HG02885 (cell line): ENCODE measurements at regions not wholly inside any gene's neighbourhood (a gene's known extent, or its start where the extent isn't known, plus 50 kb on each side); places are given as distances from the start of the nearest gene placed in this dataset.

Experiments
- ATAC-seq: cut with Tn5 transposase; IDR thresholded peaks from one replicate; pipeline ENCODE4 v1.9.1; 2021; ENCODE audit warnings: mild to moderate bottlenecking; ENCODE audit not compliant: unreplicated experiment, poor library complexity

DNA sequence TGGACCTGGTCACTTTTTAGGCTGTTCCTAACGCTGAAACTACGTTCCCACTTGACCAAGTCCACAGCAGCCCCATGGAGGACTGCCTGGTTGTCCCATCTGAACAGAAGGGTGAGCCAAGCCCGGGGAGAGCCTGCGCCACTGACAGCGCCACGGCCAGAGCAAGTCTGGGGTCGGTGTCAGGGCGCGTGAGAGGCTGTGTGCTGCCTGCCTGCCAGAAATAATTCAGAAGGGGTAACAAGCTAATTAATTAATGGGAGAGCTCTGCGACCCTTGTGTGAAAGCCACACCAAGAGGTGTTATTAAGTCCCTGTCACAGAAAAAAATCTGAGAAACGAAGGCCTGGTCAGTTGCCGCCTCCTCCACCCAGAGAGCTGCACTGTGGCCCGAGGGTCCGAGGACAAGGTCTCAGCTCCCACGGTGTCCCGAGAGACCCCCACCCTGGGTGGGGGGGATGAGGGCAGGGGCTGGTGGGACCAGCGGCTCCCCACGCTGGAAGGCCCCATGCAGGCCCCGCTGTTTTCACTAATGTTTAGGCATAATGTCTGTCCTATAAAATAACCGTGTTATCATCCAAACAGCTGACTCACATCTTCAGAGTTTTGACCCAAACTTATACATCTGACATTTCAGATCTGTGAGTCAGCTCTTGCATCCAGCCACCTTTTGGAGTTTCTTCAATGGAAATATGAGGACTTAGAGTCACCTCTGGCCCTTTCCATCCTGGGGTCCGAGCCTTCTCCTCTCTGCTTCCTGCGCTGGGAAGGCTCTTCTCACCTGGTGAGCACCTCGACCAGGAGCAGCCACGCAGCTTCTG, 58.5 kb downstream of the DLL1 start:
- ATAC-seq, result no peak

DNA sequence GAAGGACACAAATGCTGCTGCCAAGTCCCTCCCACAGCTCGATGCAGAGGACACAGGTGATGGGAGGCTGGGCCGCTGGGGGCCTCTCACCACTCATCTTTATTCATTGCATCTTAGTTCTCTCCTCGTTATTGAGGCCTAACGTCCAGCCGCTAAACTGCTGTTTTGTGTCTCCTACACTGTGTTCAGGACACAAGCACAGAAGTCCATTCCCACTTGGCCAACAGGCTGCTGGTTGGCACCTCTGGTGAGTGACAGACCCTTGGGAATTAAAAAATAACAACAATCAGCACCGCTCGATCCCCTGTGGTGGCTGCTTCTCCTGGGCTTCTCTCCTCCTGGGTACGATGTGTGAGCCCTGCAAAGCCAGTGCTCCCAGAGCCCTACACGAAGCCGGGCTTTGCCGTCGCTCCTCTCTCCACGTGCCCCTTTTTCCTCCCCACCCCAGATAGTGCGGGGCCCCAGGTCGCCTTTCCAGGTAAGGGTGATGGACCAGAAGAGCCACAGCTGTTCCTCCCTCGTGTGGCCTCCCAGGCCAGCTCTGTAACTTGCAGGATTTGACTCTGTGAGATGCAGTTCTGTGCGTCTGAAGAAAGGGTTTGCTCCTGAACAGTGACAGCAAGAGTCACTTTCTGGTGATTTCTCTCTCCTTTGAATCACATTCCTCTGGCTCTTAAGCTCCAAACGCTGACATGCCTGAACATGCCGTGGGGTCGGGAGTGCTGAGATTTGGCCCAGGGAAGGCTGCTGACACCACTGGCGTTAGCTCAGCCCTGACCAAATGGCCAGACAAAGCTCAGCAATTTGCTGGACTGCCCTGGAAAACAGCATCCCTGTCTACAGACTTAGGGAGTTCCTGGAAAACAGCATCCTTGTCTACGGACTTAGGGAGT, 59.3 kb downstream of the DLL1 start:
- no peak for ATAC-seq

DNA sequence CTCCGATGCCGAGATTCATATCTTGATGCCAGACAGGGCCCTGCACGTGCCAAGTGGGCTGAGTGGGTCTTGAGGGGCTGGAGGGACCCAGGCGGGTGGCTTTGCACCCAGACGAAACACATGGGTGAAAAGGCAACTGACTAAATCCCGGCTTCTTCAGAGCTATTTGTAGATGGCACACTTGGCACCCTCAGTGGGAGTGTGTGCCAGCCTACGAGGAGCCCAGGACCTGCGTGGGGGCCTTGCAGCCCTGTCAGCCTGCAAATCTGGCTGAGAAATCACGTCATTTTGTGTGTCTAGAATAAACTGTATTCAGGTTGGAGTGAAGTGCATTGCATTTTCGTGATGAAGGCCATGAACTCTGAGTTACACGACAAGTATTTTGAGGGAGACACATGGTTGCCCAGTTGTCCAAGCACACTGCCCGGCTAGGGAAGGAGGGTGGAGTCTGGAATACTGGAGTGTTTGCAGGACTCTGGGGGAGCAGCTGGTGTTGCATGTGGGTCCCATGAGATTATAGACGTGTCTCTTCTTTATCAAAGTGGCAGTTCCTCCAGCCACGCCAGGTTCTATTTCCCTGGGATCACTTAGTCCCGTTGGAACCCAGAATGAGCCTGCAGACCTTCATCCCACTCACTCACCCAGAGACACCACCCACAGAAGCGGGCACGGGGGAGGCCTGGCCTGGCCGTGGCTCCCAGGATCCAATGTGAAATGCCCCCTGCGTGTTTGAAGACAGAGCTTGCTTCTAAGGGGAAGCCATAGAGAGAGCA, 60.2 kb downstream of the DLL1 start:
- ATAC-seq, result no peak

DNA sequence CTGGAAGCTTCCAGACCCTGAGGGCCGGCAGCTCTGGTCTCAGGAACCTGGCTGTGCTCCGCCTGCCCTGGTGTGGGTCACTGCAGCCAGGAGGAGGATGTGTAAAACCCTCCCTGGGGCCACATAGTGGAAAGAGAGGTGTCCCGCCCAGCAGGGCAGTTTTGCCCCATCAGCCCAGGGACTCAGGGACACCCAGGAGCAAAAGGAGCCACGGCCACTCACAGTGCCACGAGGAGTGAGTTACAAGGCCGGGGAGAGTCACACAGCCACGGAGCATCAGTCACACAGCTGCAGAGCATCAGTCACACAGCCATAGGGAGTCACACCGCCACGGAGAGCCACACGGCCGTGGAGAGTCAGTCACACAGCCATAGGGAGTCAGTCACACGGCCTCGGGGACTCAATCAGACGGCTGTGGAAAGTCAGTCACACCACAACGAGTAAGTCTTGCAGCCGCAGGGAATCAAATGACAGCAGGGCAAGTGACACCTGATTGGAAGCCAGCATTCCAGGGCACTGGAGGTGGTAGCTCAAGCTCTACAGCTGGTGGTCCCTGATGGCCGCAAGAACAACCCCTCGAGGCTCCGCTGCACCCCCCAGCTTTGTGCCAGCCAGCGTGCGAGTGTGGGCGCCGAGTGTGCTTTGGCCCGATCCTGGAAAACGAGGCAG, 60.9 kb downstream of the DLL1 start:
- ATAC-seq, result no peak

DNA sequence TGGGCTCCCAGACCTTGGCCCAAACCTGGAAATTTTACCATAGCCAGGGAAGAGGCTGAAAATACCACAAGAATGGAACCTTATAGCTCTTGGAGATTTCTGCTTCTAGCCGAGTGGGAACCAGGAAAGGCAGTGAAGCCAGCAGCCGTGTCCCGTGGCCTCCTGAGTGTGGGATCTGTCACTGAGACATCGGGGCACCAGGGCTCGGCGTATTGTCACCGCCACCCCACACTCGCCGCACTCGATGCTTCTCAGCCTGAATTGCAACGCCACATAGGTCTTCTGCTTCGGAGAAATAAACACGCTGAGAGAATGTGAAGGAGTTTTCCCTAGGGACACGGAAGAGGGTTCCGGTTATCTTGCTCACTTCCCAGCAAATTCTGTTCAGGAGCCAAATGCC, 61.5 kb downstream of the DLL1 start:
- no peak for ATAC-seq

DNA sequence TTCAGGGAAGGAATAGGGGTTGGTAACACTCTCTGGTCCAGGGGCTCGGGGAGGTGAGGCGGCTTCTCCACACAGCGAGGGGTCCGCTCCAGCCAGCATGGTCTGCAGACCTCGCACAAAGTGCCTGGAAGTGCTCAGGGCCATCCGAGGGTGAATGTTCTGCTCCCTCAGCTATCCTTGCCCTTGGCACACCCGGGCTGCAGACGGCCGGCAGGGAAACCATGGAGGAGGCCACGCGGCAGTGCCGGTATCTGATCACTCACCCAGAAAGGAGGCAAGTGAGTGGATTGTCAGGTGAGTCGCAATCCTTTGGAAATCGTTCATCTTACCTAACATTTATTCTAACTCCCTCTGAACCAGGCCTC, 62.0 kb downstream of the DLL1 start:
- no peak for ATAC-seq

DNA sequence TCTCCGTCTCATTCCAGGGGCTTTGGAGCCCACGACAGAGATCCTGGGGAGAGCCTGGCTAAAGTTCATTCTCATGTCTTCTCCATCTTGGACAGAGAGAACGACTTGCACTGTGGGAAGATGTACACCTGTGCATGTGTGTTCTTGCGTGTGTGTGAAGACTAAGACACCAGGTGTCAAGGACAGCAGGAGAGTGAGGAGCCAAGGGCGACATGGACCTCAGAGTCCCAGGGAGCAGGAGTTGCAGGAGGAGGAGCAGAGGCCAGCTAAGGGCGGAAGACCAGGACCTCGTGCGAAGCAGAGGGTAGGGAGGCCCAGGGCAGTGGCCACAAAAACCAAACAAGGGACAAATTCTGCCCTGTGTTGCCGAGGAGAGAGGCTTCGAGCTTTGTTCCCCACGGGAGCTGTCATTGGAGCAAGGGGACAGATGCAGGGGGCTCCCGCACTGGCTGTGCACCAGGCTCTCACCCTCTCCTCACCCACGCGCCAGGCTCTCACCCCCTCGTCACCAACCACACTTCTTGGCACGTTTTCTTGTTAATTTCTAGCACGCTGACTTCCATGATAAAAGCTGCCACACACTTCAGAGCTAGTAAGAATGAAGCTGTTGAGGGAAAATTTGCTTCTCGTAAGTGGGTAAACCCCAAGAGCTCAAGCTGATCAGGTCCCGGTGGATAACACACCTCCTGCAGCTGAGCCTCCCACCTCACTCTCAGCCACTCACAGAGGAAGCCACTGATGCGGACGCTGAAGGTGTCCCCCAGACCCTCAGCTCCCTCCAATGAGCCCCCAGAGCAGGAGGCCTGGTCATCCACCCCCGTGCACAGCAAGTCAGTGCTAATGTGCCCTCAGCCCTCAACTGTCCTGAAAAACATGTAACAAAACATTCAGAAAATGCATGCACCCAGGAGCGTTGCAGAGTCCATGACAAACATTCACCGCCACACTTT, 62.6 kb downstream of the DLL1 start:
- ATAC-seq, result no peak

DNA sequence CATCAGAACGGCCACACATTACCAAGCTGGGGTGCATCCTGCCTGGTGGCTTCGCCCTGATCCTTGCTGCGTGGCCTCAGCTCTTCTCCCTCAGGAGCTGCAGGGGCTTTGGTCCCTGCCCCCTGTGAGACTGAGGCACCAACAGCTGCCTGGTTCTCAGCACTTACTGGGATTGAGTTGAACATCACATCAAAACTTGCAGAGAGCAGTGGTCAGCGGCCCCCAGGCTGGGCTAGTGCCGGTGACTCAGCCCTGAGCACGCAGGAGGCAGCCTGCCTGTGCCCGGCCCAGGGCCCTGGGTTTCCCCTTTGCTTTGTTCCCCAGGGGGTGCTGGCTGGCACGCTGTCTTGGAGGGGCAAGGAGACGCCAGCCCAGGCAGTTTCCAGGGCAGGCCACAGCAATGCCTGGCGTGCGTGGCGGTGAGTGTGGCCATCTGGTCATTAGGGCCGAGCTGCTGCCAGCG, 63.3 kb downstream of the DLL1 start:
- no peak for ATAC-seq

DNA sequence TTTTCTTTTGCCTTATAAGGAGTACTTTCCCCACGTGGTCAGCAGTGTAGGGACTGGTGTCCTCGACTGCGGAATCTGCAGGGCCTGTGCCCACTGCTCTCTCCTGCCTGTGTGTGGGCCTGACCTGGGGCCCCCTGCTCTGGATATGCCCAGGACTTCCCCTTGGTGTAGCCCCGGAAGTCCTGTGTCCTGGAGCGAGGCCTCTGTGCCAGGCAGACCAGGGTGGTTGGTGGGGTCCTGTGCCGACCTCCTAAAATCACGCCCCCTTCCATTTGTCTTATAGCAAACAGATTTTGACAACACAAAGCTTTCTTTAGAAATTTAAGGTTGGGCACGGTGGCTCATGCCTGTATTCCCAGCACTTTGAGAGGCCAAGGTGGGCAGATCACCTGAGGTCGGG, 64.2 kb downstream of the DLL1 start:
- no peak for ATAC-seq

DNA sequence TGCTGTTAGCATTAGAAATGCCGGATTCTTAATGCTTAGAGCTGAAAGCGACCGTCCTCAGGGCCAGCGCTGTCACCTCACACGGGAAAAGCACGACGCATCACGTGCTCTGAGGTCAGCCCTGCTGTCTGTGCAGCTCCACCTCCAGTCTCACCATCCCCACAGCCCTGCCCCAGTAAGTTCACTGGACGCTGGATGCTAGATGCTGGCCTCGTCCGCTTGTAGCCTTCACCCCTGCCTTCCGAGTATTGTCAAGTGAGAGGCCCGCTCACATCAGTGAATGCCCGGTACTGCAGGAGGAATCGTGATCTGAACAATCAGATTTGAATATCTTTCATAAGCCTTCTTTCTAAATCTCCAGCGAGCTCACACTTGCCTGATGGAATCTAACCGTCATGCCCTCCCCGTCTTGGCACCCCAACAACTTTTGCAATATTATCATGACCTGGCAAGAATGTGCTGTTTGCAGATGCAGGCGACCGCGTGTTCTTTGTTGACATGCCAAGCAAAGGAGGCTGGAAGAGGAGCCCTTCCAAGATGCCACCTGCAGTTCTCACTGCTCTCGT, 64.9 kb downstream of the DLL1 start:
- no peak for ATAC-seq

DNA sequence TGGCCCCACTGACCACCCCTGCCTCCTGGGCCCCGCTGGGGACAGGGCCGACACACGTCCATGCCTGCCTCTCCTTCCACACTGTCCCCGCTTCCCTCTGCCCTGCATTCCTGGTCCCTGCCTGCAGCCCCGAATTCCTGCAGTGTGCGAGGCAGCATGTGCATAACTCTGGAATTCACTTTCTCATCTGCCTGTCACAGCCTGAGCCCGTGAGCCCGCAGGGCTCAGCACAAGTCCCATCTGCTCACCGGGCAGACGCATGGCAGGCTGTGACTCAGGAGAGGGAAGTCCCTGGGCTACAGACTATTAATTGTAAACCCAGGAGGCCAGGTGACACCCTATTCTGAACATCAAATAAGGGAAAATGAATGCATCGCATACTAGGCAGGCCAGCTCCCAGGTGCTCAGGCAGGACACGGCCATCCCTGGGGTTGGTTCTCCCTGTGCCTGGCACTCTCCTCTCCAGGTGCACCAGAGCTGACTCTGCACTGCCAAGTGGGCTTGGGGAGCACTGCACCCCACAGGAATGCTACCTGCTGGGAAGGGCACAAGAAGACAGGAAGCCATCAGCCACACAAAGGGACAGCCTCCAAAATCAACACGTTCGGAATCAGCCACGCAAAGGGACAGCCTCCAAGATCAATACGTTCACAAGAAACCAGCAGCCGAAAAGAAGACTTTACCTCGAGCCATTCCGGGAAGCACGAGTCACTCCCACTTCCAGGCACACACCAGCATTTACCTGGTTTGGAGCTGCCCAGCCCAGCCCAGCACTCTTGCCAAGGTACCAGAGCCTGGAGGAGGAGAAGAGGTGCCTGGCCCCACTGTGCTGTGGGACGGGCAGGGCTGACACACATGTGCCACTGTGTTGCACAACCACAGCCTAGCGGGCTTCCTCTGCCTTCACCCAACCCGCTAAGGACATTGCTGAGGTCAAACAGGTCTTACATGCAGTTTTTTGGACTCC, 65.9 kb downstream of the DLL1 start:
- ATAC-seq, result no peak

DNA sequence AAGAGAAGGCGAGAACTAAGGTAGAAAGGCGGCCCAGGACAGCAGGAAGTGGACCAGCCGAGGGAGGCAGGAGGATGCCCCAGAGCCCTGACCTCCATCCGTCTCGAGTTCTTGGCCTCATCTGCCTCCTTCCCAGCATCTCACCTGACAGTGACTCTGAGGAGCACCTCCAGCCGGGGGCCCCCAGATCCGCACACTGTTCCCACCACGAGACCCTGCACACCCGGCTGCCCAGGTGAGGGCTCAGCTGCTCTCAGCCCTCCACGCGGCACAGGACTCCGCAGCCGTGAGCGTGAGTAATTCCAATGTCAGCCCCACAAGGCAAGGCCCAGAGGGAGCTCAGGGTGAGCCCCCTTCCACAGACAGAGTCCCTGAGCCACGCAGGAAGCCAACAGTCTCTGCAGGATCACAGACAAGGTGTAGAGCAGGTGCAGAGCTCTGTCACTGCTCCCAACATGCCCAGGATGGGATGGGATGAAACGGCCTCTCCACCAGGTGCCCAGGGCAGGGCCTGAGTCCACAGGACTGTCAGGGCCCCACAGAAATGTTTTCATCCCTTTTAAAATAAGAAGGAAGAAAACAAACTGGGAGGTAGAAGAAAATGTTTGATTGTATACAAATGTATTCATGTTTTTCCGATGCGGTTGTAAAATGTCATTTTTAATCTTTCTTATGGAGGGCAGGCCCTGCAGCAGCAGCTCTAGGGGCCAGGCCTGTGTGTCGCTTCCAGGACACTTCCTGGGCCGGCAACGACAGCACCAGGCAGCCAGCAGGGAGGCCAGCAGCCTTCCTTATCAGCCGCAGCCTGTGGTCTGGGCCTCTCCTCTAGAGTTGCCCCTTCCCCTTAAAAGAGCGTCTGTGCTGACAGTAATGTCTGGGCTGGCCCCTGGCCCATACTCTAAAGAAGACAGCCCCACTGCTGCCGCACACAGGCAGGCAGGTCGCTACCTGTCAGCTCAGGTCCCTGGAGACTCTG, 66.9 kb downstream of the DLL1 start:
- ATAC-seq, result no peak

DNA sequence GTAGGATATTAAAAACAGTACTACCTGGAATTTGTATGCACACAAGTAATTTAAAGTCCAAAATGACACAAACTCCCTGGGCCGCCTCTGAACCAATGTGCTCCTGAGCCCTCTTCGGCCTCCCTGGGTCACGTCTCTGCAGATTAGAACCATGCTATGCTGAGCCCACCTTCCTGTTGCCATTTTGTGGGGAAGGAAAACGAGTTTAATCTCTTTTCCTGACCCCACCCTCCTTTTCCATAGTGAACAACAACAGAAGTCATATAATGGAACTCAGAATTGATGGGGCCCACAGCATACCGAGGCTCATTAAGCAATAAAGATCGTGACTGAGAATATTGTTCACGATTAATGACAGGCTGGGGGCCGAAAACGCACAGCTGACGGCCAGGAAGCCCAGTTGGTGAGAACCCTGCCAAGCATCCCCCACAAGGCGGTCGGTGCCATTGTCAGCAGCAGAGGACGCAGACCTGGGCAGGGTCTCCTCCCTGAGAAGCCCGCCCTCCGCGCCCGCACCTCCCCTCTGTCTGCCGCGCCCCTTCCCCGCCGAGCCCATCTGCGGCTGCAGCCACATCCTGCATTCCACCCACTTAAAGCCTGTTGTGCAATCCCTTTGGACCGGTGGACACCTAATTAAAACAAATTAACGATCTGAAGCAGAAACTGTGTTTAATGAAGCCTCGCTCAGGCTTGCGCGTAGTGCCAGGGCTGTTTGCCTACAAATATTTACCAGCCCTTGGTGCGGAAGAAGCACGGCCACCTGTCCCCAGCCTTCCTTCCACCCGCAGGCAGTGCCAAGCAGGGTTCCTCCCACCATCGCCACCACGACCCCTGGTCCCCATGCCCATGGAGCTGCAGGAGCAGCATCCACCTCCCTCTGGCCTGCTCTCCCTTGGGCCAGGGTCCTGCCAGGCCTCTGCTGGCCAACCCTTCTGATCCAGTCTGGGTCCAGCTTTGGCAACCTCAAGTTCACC, 68.1 kb downstream of the DLL1 start:
- no peak for ATAC-seq

DNA sequence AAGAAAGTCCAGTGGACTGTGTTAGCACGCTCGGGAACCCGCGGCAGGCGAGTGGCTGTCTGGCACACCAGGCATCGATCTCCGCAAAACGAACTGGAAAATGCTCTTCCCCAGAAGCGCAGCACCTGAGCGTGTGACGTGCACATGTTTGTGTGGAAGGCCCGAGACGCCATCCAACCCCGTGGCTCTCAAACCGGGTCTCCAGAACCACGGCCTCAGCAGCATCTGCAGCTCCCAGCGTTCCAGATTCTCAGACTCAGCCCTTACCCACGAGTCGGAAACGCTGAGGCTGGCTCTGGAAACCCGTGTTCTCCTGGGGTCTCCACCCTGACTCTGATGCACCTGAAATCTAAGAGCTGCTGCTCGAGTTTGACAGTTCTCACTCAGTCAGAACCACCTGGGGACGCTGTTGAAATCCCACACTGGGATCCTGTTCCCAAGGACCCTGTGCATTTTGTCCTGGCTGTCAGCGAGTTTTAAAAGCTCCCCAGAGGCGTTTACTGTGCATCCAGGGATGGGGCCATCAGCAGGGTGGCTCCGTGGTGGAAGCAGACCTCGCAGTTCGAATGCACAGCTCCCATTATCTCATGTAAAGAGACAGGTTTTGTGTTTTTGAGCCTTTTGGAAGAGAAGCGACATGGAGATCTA, 69.0 kb downstream of the DLL1 start:
- no peak for ATAC-seq
